GM12865 (cell line): ENCODE measurements at regions not wholly inside any gene's neighbourhood (a gene's known extent, or its start where the extent isn't known, plus 50 kb on each side); places are given as distances from the start of the nearest gene placed in this dataset.

ENCODE experiments used
- DNase-seq: peaks from one replicate; pipeline ENCODE4 v3.0.0; 2010; ENCODE audit warnings: low read depth
- H3K4me3 ChIP-seq: 2 replicates; pipeline ENCODE4 v1.5.1; 2011; ENCODE audit warnings: mild to moderate bottlenecking, low read depth, low read length, control low read depth
- CTCF ChIP-seq: IDR thresholded peaks from 2 replicates; pipeline ENCODE4 v1.5.1; 2011; ENCODE audit warnings: low read length, control low read depth, low read depth, inconsistent platforms; ENCODE audit not compliant: insufficient read depth; ENCODE audit errors: missing control alignments

DNA sequence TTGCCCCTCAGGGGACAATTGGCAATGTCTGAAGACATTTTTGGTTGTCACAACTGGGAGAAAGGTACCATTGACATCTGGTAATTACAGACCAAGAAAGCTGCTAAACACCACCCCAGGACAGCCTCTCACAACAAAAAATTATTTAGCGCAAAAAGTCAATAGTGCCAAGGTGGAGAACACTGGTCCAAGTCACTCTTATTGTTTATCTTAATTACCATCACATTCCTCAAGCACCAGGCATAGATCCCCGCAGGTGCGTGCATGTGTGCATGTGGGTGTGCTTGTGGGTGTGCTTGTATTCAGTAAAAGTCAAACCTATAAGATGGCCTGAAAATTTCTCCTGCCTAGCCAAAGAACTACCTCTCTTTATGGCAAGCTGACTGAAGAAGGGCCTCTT lies 74.9 kb upstream of the WDR75 start:
- H3K4me3 ChIP-seq, result no peak overlapping the region
- no peak for TF ChIP-seq CTCF
- DNase-seq, result no peak

DNA sequence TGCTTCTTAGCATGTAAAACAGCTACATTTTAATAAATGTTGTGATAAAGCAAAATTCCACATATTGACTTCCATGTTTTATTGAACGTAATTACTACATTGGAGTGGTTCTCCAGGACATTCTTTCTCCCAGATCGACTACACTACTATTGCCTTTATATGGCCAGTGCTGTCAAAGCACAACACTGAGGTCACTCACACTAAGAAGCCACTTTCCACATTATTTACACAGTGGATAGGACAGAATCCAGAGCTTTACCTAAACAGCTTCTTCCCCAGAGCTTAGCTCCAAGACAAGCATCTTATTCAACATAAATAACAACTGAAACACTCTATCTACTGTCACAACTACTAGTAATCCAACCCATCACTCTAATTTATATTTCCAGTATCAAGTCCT lies 73.9 kb upstream of the WDR75 start:
- no peak for TF ChIP-seq CTCF
- no peak for DNase-seq
- H3K4me3 ChIP-seq, result no peak overlapping the region

DNA sequence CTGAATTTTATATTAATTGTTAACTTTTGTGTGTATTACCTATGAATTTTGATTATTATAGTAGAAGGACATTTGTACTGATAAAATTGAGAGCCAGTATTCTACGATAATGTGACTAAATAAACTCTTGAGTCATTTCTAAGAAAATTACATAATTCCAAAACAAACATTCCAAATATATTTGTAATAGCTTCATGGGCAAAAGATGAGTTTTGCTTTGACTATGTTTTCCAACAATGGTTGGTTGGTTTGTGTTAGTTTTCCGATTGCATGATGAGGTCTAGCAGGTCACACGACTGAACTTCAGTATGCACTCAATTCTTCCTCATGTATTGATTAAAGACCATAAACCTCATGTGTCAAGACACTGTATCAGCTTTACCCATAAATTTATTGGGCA lies 71.7 kb upstream of the WDR75 start:
- no peak for TF ChIP-seq CTCF
- no peak overlapping the region for H3K4me3 ChIP-seq
- DNase-seq, result no peak

DNA sequence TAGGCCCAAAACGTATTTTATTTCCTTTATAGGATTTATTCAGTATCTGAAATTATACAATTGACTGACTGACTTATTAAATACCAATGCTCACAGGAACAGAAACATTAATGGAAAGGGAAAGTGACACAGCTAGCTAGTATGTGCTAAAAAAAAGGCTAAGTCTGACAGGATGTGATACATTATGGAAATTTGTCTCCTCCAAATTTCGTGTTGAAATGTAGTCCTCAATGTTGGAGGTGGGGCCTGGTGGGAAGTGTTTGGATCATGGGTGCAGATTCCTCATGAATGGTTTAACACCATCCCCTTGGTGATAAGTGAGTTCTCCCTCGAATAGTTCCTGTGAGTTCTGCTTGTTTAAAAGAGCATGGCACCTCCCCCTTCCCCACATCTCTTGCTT lies 70.6 kb upstream of the WDR75 start:
- no peak for TF ChIP-seq CTCF
- no peak for DNase-seq
- H3K4me3 ChIP-seq, result no peak overlapping the region

- no peak for DNase-seq
- no peak for TF ChIP-seq CTCF
- no peak overlapping the region for H3K4me3 ChIP-seq
Measured at GRCh38 chr2:189372688-189373257, 68.5 kb upstream of the WDR75 start.

DNA sequence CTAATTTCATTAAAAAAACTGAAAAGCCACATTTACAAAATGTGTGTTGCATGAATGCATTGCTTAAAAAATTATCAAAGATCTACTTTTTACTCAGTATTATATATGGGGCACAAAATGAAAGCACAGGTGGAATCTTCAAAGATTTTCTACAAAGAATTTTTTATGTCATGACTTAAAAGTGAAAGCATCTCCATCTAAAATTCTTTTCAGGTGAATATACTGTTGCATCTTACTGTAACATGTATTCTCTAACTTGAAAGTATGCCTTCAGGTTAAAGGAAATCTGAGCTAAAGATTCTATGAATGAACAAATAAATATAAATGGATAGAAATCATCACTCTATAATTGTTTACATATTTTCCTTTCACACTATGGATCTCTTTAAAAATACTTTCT lies 66.8 kb upstream of the WDR75 start:
- H3K4me3 ChIP-seq, result no peak overlapping the region
- no peak for DNase-seq
- TF ChIP-seq CTCF, result no peak

DNA sequence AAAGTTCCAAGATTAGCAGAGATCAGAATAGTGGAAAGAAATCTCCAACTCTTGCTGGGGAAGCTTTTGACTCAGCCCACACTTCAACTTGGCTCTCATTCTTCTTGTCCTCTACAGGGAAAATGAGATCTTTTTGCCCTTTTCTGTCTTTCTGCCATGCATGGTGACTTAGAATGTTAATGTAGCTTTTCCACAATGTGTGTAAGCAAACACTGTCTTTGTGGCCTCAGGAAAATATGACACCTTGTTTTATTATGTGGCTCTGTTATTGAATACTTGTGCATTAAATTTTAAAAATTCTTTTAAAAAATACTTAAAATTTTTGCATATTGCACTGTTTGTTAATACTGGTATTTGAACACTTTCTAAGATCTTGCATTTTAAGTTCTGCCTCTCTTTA lies 65.4 kb upstream of the WDR75 start:
- no peak for TF ChIP-seq CTCF
- no peak overlapping the region for H3K4me3 ChIP-seq
- DNase-seq, result no peak
